ENCODE measurements at regions not wholly inside any gene's neighbourhood (a gene's known extent, or its start where the extent isn't known, plus 50 kb on each side); places are given as distances from the start of the nearest gene placed in this dataset.
"Not testable (repeated sequence)": the region's sequence is repeated elsewhere in the genome, so short reads cannot be mapped to it uniquely, and the experiment has no call there.

DNA sequence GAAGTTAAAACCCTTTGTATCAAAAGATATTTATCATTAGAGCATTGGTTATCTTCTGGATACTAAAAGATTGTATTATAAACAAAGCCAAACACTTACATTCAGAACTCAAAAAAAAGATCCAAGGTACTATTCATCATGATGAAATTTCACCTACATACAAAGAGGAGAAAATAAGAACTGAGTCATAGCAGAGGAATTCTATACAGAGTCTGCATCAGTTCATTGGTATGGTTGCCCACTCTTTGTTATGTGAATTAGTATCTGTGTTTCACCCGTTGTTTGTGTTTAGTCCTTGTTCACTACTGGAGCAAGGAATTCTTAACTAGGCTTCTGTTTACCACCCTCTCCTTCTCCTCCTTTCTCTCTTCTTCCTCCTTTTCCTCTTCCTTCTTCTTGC, 157.9 kb downstream of the LNPK start:
- no peak for DNase-seq (ENCODE audit: low read depth in 1 of 2, low spot score in 1 of 2)
- no peak for TF ChIP-seq JUND (IDR thresholded peaks at IDR 0.05; ENCODE audit: low read depth)
- in situ Hi-C loops (cut with HindIII; ENCODE audit: low pct_unique_long_range_greater_than_20kb, low sequenced_read_pairs), result no loop called here

DNA sequence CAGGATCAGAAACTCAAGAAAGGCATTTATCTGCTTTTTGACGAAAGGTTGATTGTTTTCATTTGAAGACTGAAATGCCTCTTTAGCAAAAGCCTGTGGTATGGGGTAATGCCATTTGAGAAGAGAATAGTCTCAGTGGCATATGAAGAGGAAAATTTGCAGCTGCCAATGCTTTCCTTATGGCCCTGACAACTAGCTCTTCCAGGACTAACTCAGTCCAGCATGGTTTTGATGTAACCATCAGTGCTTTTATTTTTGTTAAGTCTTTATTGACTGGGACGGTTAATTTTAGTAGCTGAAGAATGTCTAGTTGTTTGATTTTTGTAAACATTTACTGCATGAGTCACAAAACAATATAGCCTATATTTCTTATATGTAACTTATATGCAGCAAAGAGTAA, 158.4 kb downstream of the LNPK start:
- TF ChIP-seq JUND (IDR thresholded peaks at IDR 0.05; ENCODE audit: low read depth), result no peak
- in situ Hi-C loops (cut with HindIII; ENCODE audit: low pct_unique_long_range_greater_than_20kb, low sequenced_read_pairs), result no loop called here
- no peak for DNase-seq (ENCODE audit: low read depth in 1 of 2, low spot score in 1 of 2)

DNA sequence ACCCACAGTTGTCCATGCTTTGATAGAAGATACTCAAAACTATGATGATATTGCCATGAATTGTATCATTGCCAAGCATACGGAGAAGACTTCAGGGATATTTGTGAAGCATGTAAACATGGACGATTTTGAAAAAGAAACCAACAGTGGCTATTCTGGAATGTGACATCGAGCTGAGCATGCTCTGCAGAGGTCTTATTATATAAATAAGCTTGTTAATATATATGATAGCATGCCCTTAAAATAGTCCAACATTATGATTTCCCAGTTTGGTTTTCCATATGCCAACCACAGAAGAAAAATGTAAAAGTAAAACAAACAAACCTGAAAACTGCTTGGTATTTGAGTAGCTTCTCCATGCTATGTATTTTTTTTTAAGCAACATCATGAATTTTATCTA, 159.1 kb downstream of the LNPK start:
- no peak for TF ChIP-seq JUND (IDR thresholded peaks at IDR 0.05; ENCODE audit: low read depth)
- no peak for DNase-seq (ENCODE audit: low read depth in 1 of 2, low spot score in 1 of 2)

GRCh38 chr2:175840765-175841164, 161.3 kb downstream of the LNPK start:
- in situ Hi-C loops (cut with HindIII; ENCODE audit: low pct_unique_long_range_greater_than_20kb, low sequenced_read_pairs); DNase-seq (ENCODE audit: low read depth in 1 of 2, low spot score in 1 of 2): not testable (repeated sequence)

More for the DNA sequence above, 159.1 kb downstream of the LNPK start:
- in situ Hi-C loops (cut with HindIII; ENCODE audit: low pct_unique_long_range_greater_than_20kb, low sequenced_read_pairs), result no loop called here

GRCh38 chr2:175840256-175840655, 161.8 kb downstream of the LNPK start:
- in situ Hi-C loops (cut with HindIII; ENCODE audit: low pct_unique_long_range_greater_than_20kb, low sequenced_read_pairs), result no loop called here
- TF ChIP-seq JUND (IDR thresholded peaks at IDR 0.05; ENCODE audit: low read depth), result no peak
- no peak for DNase-seq (ENCODE audit: low read depth in 1 of 2, low spot score in 1 of 2)

DNA sequence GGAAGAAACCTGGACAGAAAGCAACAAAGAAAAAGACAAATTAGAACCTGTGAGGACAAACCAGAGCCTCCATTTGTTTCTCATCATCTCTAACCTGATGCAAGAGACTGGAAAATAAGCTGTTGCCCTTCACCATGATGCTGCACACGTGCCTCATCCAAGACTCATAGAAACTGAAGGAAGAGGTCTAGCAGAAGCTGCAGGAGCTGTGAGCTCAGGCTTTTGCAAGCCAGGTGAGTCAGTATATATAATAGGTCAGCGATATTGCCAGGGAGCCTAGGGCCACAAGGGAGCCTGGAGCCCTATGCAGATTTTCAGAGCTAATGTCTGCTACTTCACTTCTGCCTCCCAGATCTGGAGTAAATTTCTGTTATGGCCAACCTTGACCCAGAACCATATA, 163.1 kb downstream of the LNPK start:
- TF ChIP-seq JUND (IDR thresholded peaks at IDR 0.05; ENCODE audit: low read depth), result no peak
- in situ Hi-C loops (cut with HindIII; ENCODE audit: low pct_unique_long_range_greater_than_20kb, low sequenced_read_pairs), result no loop called here

DNA sequence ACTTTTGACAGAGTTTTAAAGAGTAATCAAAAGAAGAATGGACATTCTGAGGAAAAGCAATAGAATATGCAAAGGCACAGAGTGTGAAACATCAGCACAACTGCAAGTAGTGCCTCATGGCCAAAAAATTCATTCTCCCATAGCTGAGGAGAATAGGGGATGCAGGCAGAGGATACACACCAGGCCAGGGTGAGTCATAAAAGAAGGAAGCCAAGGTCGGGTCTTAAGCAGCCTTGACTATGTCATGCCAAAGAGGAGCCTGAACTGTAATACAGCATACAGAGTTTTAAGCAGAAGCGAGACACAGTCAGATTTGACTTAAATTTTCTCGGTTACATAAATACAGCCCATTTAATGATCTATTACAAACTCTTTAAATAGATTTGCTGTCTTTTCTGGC, 165.0 kb downstream of the LNPK start:
- no peak for DNase-seq (ENCODE audit: low read depth in 1 of 2, low spot score in 1 of 2)
- in situ Hi-C loops (cut with HindIII; ENCODE audit: low pct_unique_long_range_greater_than_20kb, low sequenced_read_pairs), result no loop called here
- TF ChIP-seq JUND (IDR thresholded peaks at IDR 0.05; ENCODE audit: low read depth), result no peak

More for the DNA sequence above, 163.1 kb downstream of the LNPK start:
- no peak for DNase-seq (ENCODE audit: low read depth in 1 of 2, low spot score in 1 of 2)

GRCh38 chr2:175836361-175836760, 165.7 kb downstream of the LNPK start:
- DNase-seq (ENCODE audit: low read depth in 1 of 2, low spot score in 1 of 2), result no peak
- in situ Hi-C loops (cut with HindIII; ENCODE audit: low pct_unique_long_range_greater_than_20kb, low sequenced_read_pairs), result no loop called here

DNA sequence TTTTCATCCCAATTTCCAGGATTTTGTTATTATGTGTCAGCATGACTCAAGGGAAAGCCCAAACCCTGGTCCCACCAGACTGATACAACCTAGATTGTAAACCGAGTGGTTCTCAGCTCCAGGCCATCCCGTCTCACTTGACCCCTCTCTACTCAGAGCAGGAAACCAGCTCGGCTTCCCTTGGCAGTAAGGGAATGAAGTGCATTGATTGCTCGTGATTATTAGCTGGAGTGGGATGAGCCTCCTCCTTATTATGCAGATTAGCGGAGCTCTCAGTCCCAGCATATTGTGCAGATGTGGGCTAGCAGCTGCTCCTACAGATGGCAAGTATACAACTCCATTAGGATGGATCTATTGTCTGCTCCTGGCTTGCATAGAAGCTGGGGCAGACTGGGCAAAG, 167.6 kb downstream of the LNPK start:
- in situ Hi-C loops (cut with HindIII; ENCODE audit: low pct_unique_long_range_greater_than_20kb, low sequenced_read_pairs), result no loop called here
- DNase-seq (ENCODE audit: low read depth in 1 of 2, low spot score in 1 of 2), result no peak
- no peak for TF ChIP-seq JUND (IDR thresholded peaks at IDR 0.05; ENCODE audit: low read depth)

More at GRCh38 chr2:175836361-175836760, 165.7 kb downstream of the LNPK start:
- TF ChIP-seq JUND (IDR thresholded peaks at IDR 0.05; ENCODE audit: low read depth), result no peak

DNA sequence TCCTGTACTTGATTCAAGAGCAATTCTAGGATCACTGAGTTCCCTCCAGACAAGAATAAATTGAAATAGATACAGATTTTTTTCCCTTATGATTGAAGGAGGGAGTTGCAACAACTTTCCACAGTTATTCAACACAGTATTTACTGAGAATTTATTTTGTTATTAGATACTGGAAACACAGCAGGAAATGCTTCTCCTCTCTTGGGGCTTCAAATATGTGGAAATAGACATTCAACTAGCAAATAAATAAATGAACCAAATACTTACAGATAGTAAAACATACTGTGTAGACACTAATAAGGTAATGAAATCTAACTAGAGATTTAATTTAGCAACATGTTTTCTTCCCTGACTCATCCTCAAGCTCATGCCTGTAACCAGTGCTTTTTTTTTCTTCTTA, 169.2 kb downstream of the LNPK start:
- in situ Hi-C loops (cut with HindIII; ENCODE audit: low pct_unique_long_range_greater_than_20kb, low sequenced_read_pairs), result no loop called here
- no peak for DNase-seq (ENCODE audit: low read depth in 1 of 2, low spot score in 1 of 2)
- TF ChIP-seq JUND (IDR thresholded peaks at IDR 0.05; ENCODE audit: low read depth), result no peak

DNA sequence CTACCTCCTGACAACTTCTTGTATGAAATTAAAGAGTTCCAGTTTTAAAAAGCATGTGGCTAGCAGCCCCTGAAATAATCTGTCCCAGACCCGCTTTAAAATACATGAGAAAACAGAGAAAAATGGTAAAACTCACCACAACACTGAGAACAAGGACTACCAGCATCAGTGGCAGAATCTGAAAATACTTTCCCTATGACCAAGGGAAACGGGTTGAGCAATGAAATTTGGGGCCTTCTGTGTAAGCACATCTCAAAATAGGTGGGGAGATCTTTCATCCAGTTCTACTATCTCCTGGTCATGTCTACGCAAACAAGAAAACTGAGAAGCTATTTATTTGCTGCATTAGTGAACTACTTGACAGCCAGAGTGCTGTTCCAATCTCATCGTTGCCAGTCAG, 172.3 kb downstream of the LNPK start:
- in situ Hi-C loops (cut with HindIII; ENCODE audit: low pct_unique_long_range_greater_than_20kb, low sequenced_read_pairs), result no loop called here
- no peak for DNase-seq (ENCODE audit: low read depth in 1 of 2, low spot score in 1 of 2)
- no peak for TF ChIP-seq JUND (IDR thresholded peaks at IDR 0.05; ENCODE audit: low read depth)

GRCh38 chr2:175827856-175828255, 174.2 kb downstream of the LNPK start:
- in situ Hi-C loops (cut with HindIII; ENCODE audit: low pct_unique_long_range_greater_than_20kb, low sequenced_read_pairs), result no loop called here
- no peak for DNase-seq (ENCODE audit: low read depth in 1 of 2, low spot score in 1 of 2)
- TF ChIP-seq JUND (IDR thresholded peaks at IDR 0.05; ENCODE audit: low read depth), result no peak

GRCh38 chr2:175824243-175824642, 177.8 kb downstream of the LNPK start:
- in situ Hi-C loops (cut with HindIII; ENCODE audit: low pct_unique_long_range_greater_than_20kb, low sequenced_read_pairs), result no loop called here
- TF ChIP-seq JUND (IDR thresholded peaks at IDR 0.05; ENCODE audit: low read depth), result no peak
- no peak for DNase-seq (ENCODE audit: low read depth in 1 of 2, low spot score in 1 of 2)

- in situ Hi-C loops (cut with HindIII; ENCODE audit: low pct_unique_long_range_greater_than_20kb, low sequenced_read_pairs), result no loop called here
- DNase-seq (ENCODE audit: low read depth in 1 of 2, low spot score in 1 of 2), result no peak
- no peak for TF ChIP-seq JUND (IDR thresholded peaks at IDR 0.05; ENCODE audit: low read depth)
Observed at GRCh38 chr2:175823707-175824073, 178.4 kb downstream of the LNPK start.

All from T47D (cell line).